DND-41 (cell line): ENCODE measurements at regions not wholly inside any gene's neighbourhood (a gene's known extent, or its start where the extent isn't known, plus 50 kb on each side); places are given as distances from the start of the nearest gene placed in this dataset.

Experiments
- ATAC-seq: fragments of 200-7000 bp; cut with Tn5 transposase; 3 replicates; pipeline ENCODE4 v1.9.1; 2021; ENCODE audit warnings: low read depth; ENCODE audit not compliant: insufficient read depth
- DNase-seq: peaks from one replicate; pipeline ENCODE4 v3.0.0-alpha.2; 2020
- H2AFZ ChIP-seq: 2 replicates; pipeline ENCODE4 v1.6.0; 2012; ENCODE audit warnings: low read depth, low read length
- H3K27ac ChIP-seq: 2 replicates; pipeline ENCODE4 v1.5.1; 2012; ENCODE audit warnings: low read length, inconsistent platforms
- H3K27me3 ChIP-seq: fragments of 200-600 bp; sonication (generic); 2 replicates; pipeline ENCODE4 v1.6.0; 2012; ENCODE audit warnings: low read length, mild to moderate bottlenecking, inconsistent platforms; ENCODE audit not compliant: insufficient read depth, poor library complexity
- H3K36me3 ChIP-seq: 2 replicates; pipeline ENCODE4 v1.5.1; 2012; ENCODE audit warnings: low read length, inconsistent platforms; ENCODE audit not compliant: insufficient read depth
- H3K4me1 ChIP-seq: 2 replicates; pipeline ENCODE4 v1.5.1; 2012; ENCODE audit warnings: mild to moderate bottlenecking, low read length; ENCODE audit not compliant: insufficient read depth
- H3K4me2 ChIP-seq: 2 replicates; pipeline ENCODE4 v1.6.0; 2012; ENCODE audit warnings: mild to moderate bottlenecking, moderate library complexity, low read length, inconsistent platforms; ENCODE audit not compliant: insufficient read depth
- H3K4me3 ChIP-seq, 2 experiments: fragments of 200-600 bp in 1 of 2; shearing (Covaris generic) in 1 of 2; 2 replicates each; pipeline ENCODE4 v1.5.1; 2012 to 2016; ENCODE audit warnings: inconsistent platforms in 2 of 2, low read length in 2 of 2, mild to moderate bottlenecking in 2 of 2, low read depth in 1 of 2, moderate library complexity in 1 of 2
- H3K79me2 ChIP-seq: 2 replicates; pipeline ENCODE4 v1.6.0; 2012; ENCODE audit warnings: low read length, inconsistent platforms; ENCODE audit not compliant: insufficient read depth
- H3K9ac ChIP-seq: 2 replicates; pipeline ENCODE4 v1.6.0; 2012; ENCODE audit warnings: low read depth, mild to moderate bottlenecking, inconsistent platforms, low read length, moderate library complexity
- H3K9me3 ChIP-seq: 2 replicates; pipeline ENCODE4 v1.5.1; 2012; ENCODE audit warnings: low read length, moderate library complexity, mild to moderate bottlenecking, inconsistent platforms; ENCODE audit not compliant: insufficient read depth, severe bottlenecking
- H4K20me1 ChIP-seq: 2 replicates; pipeline ENCODE4 v1.6.0; 2012; ENCODE audit warnings: low read length; ENCODE audit not compliant: insufficient read depth
- CTCF ChIP-seq: IDR thresholded peaks from 2 replicates; pipeline ENCODE4 v1.5.1; 2012; ENCODE audit warnings: borderline replicate concordance, low read length, moderate library complexity, mild to moderate bottlenecking; ENCODE audit not compliant: poor library complexity, severe bottlenecking; ENCODE audit errors: extremely low read depth
- EZH2 ChIP-seq: IDR thresholded peaks from 3 replicates; pipeline ENCODE4 v1.6.1; 2012; ENCODE audit warnings: borderline replicate concordance, low read depth, mild to moderate bottlenecking, moderate library complexity, low read length, inconsistent platforms; ENCODE audit not compliant: severe bottlenecking

- Histone ChIP-seq H3K27ac (no peak overlapping the region), H2AFZ (no peak overlapping the region), H3K9me3 (no peaks in the 10 kb centered on the region), H3K36me3 (no peaks in the 10 kb centered on the region), H3K27me3 (no peaks in the 10 kb centered on the region), H3K4me1 (no peaks in the 10 kb centered on the region), H4K20me1 (no peaks in the 10 kb centered on the region), H3K9ac (no peak overlapping the region), H3K4me3 (no peak overlapping the region), H3K4me2 (no peak overlapping the region), H3K79me2 (no peaks in the 10 kb centered on the region)
- no peak for ATAC-seq
- no peak for TF ChIP-seq CTCF
- TF ChIP-seq EZH2: no peak
- DNase-seq: no peak
These were observed 335.7 kb downstream of the GRB14 start for GRCh38 chr2:164285576-164285975.

- no peak for DNase-seq
- H3K4me3 ChIP-seq: no peak overlapping the region
- no peak overlapping the region for H2AFZ ChIP-seq
- H4K20me1 ChIP-seq: no peaks in the 10 kb centered on the region
- no peaks in the 10 kb centered on the region for H3K27me3 ChIP-seq
- no peak for TF ChIP-seq CTCF
- TF ChIP-seq EZH2: no peak
- no peaks in the 10 kb centered on the region for H3K4me1 ChIP-seq
- no peak overlapping the region for H3K27ac ChIP-seq
- no peaks in the 10 kb centered on the region for H3K79me2 ChIP-seq
- ATAC-seq: no peak
- H3K9ac ChIP-seq: no peak overlapping the region
- H3K36me3 ChIP-seq: no peaks in the 10 kb centered on the region
- H3K9me3 ChIP-seq: no peaks in the 10 kb centered on the region
- H3K4me2 ChIP-seq: no peak overlapping the region
These were observed 339.4 kb downstream of the GRB14 start for GRCh38 chr2:164281896-164282295.

GRCh38 chr2:164275659-164276058 is 345.6 kb downstream of the GRB14 start:
- Histone ChIP-seq H3K27me3 (no peaks in the 10 kb centered on the region), H4K20me1 (no peaks in the 10 kb centered on the region), H3K4me2 (no peak overlapping the region), H3K36me3 (no peaks in the 10 kb centered on the region), H2AFZ (no peak overlapping the region), H3K4me1 (no peaks in the 10 kb centered on the region), H3K9ac (no peak overlapping the region), H3K79me2 (no peaks in the 10 kb centered on the region), H3K27ac (no peak overlapping the region), H3K4me3 (no peak overlapping the region), H3K9me3 (no peaks in the 10 kb centered on the region)
- DNase-seq: no peak
- TF ChIP-seq CTCF (no peak), EZH2 (no peak)
- ATAC-seq: no peak

- H3K4me2 ChIP-seq: no peak overlapping the region
- H3K4me3 ChIP-seq: no peak overlapping the region
- no peaks in the 10 kb centered on the region for H3K4me1 ChIP-seq
- H4K20me1 ChIP-seq: no peaks in the 10 kb centered on the region
- no peak for TF ChIP-seq CTCF
- no peak for TF ChIP-seq EZH2
- no peaks in the 10 kb centered on the region for H3K79me2 ChIP-seq
- no peak overlapping the region for H3K27ac ChIP-seq
- no peaks in the 10 kb centered on the region for H3K27me3 ChIP-seq
- no peak overlapping the region for H3K9ac ChIP-seq
- H3K36me3 ChIP-seq: no peaks in the 10 kb centered on the region
- no peaks in the 10 kb centered on the region for H3K9me3 ChIP-seq
- ATAC-seq (no peak), DNase-seq (no peak)
- no peak overlapping the region for H2AFZ ChIP-seq
These were observed 360.8 kb downstream of the GRB14 start for GRCh38 chr2:164260506-164260905.
